ENCODE measurements at regions not wholly inside any gene's neighbourhood (a gene's known extent, or its start where the extent isn't known, plus 50 kb on each side); places are given as distances from the start of the nearest gene placed in this dataset.

GRCh38 chr1:218813237-218813636, 360.4 kb upstream of the LYPLAL1 start:
- no peaks in the 10 kb centered on the region for H3K27me3 ChIP-seq (ENCODE audit: control insufficient read depth, insufficient read depth, low read length)
- H3K4me1 ChIP-seq (ENCODE audit: control insufficient read depth, insufficient read depth, low read length): no peaks in the 10 kb centered on the region
- H3K36me3 ChIP-seq (ENCODE audit: control insufficient read depth, insufficient read depth, low read length): no peaks in the 10 kb centered on the region
- no peak overlapping the region for H3K4me3 ChIP-seq (ENCODE audit: low read length)
- no peak for DNase-seq (ENCODE audit: low read depth, low spot score)
- WGBS (ENCODE audit: insufficient coverage, insufficient read length): no CpG with 5 or more reads among the region's 1 CpG
- no peaks in the 10 kb centered on the region for H3K9me3 ChIP-seq (ENCODE audit: control insufficient read depth, insufficient read depth, low read length)
- H3K27ac ChIP-seq (ENCODE audit: low read length): no peak overlapping the region

GRCh38 chr1:218815076-218815475, 358.6 kb upstream of the LYPLAL1 start:
- no CpG with 5 or more reads among the region's 2 CpGs for WGBS (ENCODE audit: insufficient coverage, insufficient read length)
- no peaks in the 10 kb centered on the region for H3K36me3 ChIP-seq (ENCODE audit: control insufficient read depth, insufficient read depth, low read length)
- DNase-seq (ENCODE audit: low read depth, low spot score): no peak
- no peak overlapping the region for H3K27ac ChIP-seq (ENCODE audit: low read length)
- no peaks in the 10 kb centered on the region for H3K4me1 ChIP-seq (ENCODE audit: control insufficient read depth, insufficient read depth, low read length)
- H3K9me3 ChIP-seq (ENCODE audit: control insufficient read depth, insufficient read depth, low read length): no peaks in the 10 kb centered on the region
- no peaks in the 10 kb centered on the region for H3K27me3 ChIP-seq (ENCODE audit: control insufficient read depth, insufficient read depth, low read length)
- no peak overlapping the region for H3K4me3 ChIP-seq (ENCODE audit: low read length)

DNA sequence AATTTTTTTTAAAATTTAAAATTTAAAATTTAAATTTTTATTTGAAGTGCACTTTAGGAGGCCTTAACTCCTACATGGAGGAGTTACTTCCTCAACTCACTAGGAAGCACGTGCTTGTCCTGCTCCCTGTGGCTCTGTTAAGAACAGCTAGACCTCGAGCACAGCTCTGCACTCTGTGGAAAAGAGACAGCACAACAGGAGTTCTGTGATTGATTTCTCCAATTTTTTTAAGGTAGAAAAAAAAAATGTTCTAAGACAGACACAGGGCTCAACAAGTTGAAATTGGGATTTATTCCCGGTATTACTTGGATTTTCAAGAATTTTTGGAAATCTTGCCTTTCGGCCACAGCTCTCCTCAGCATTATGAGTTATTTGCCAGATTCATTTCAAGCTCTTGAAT, 356.6 kb upstream of the LYPLAL1 start:
- WGBS (ENCODE audit: insufficient coverage, insufficient read length): no CpG with 5 or more reads among the region's 4 CpGs
- Histone ChIP-seq H3K4me3 (ENCODE audit: low read length) (no peak overlapping the region), H3K27ac (ENCODE audit: low read length) (no peak overlapping the region), H3K4me1 (ENCODE audit: control insufficient read depth, insufficient read depth, low read length) (no peaks in the 10 kb centered on the region), H3K27me3 (ENCODE audit: control insufficient read depth, insufficient read depth, low read length) (no peaks in the 10 kb centered on the region), H3K9me3 (ENCODE audit: control insufficient read depth, insufficient read depth, low read length) (no peaks in the 10 kb centered on the region), H3K36me3 (ENCODE audit: control insufficient read depth, insufficient read depth, low read length) (no peaks in the 10 kb centered on the region)
- DNase-seq (ENCODE audit: low read depth, low spot score): no peak

DNA sequence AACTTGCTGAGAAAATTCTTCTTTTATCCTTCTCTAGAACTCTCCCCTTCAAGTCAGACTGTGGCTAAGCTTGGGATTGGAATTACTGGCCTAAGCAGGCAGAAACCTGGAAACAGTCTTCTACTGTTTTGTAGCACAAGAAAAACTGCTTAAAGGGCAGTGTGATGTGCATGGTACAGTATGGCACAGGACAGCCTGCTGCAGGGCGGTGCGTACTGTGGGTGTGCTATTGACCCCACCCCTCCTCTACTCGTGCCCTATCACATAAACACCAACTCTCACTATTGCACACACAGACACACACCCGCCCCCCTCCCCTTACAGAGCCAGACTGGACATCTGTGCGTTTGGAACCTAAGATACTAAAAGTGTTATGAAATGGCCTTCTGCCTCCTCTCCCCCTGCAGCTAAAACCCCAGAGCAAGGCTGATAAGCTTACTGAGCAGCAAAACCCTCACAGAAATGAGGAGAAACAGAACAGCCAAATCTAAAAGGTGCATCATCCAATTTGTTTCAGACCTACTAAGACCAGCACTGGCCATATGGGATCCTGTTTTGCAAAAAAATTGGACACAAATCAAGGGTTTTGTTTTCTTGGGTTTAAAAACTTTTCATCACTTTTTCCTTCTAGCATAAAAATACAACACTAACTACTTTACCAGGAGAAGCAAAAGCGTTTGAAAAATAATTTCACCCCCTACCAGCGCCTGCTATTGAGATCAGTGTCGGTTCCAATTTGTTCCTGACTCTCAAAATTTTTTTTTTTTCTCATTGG, 355.8 kb upstream of the LYPLAL1 start:
- Histone ChIP-seq H3K27ac (ENCODE audit: low read length) (no peak overlapping the region), H3K4me1 (ENCODE audit: control insufficient read depth, insufficient read depth, low read length) (no peaks in the 10 kb centered on the region), H3K4me3 (ENCODE audit: low read length) (no peak overlapping the region), H3K9me3 (ENCODE audit: control insufficient read depth, insufficient read depth, low read length) (no peaks in the 10 kb centered on the region), H3K36me3 (ENCODE audit: control insufficient read depth, insufficient read depth, low read length) (no peaks in the 10 kb centered on the region), H3K27me3 (ENCODE audit: control insufficient read depth, insufficient read depth, low read length) (no peaks in the 10 kb centered on the region)
- no peak for DNase-seq (ENCODE audit: low read depth, low spot score)
- WGBS (ENCODE audit: insufficient coverage, insufficient read length): no CpG with 5 or more reads among the region's 8 CpGs

- Histone ChIP-seq H3K4me3 (ENCODE audit: low read length) (no peak overlapping the region), H3K9me3 (ENCODE audit: control insufficient read depth, insufficient read depth, low read length) (no peaks in the 10 kb centered on the region), H3K27ac (ENCODE audit: low read length) (no peak overlapping the region), H3K36me3 (ENCODE audit: control insufficient read depth, insufficient read depth, low read length) (no peaks in the 10 kb centered on the region), H3K27me3 (ENCODE audit: control insufficient read depth, insufficient read depth, low read length) (no peaks in the 10 kb centered on the region), H3K4me1 (ENCODE audit: control insufficient read depth, insufficient read depth, low read length) (no peaks in the 10 kb centered on the region)
- no CpG with 5 or more reads among the region's 4 CpGs for WGBS (ENCODE audit: insufficient coverage, insufficient read length)
- no peak for DNase-seq (ENCODE audit: low read depth, low spot score)
Observed at GRCh38 chr1:218823291-218823900, 350.3 kb upstream of the LYPLAL1 start.

DNA sequence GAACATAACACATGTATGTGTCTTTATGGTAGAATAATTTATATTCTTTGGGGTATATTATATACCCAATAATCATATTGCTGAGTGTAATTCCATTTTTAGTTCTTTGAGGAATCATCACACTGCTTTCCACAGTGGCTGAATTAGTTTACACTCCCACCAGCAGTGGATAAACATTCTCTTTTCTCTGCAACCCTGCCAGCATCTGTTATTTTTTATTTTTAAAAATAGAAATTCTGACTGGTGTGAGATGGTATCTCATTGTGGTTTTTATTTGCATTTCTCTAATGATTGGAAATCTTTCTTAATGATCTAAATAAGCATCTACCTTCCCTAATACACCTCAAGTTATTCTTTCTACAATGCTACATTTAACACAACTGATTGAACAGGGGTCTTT, 346.2 kb upstream of the LYPLAL1 start:
- Histone ChIP-seq H3K9me3 (ENCODE audit: control insufficient read depth, insufficient read depth, low read length) (no peaks in the 10 kb centered on the region), H3K4me1 (ENCODE audit: control insufficient read depth, insufficient read depth, low read length) (no peaks in the 10 kb centered on the region), H3K27me3 (ENCODE audit: control insufficient read depth, insufficient read depth, low read length) (no peaks in the 10 kb centered on the region), H3K4me3 (ENCODE audit: low read length) (no peak overlapping the region), H3K36me3 (ENCODE audit: control insufficient read depth, insufficient read depth, low read length) (no peaks in the 10 kb centered on the region), H3K27ac (ENCODE audit: low read length) (no peak overlapping the region)
- DNase-seq (ENCODE audit: low read depth, low spot score): no peak

DNA sequence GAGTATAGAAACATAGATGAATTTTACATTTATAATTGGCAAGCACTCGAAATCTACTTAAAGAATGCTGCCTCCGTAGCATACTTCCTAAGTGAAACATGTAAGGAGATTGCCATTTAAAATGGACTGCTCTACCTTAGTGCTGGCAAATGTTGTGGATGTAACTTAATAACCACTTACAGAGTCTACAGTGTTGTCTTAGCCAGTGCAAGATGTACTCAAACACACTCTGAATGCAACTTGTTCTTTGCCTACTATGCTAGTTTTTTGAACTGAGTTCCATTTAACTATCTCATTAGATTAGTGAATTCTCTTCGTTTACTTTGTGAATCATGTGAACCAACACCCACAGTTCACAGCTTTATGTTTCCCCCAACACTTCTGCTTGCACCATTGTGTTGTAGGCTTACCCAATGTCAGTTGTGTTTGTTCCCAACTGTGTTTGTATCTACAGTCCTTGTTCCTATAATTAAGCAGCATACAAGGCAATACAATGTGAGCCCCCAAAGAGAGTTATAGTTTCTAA, 345.5 kb upstream of the LYPLAL1 start:
- no CpG with 5 or more reads among the region's 3 CpGs for WGBS (ENCODE audit: insufficient coverage, insufficient read length)
- DNase-seq (ENCODE audit: low read depth, low spot score): no peak
- no peaks in the 10 kb centered on the region for H3K27me3 ChIP-seq (ENCODE audit: control insufficient read depth, insufficient read depth, low read length)

GRCh38 chr1:218829097-218829496, 344.6 kb upstream of the LYPLAL1 start:
- no peak overlapping the region for H3K27ac ChIP-seq (ENCODE audit: low read length)
- DNase-seq (ENCODE audit: low read depth, low spot score): no peak
- no peak overlapping the region for H3K4me3 ChIP-seq (ENCODE audit: low read length)
- no peaks in the 10 kb centered on the region for H3K9me3 ChIP-seq (ENCODE audit: control insufficient read depth, insufficient read depth, low read length)
- no peaks in the 10 kb centered on the region for H3K27me3 ChIP-seq (ENCODE audit: control insufficient read depth, insufficient read depth, low read length)
- no peaks in the 10 kb centered on the region for H3K4me1 ChIP-seq (ENCODE audit: control insufficient read depth, insufficient read depth, low read length)
- WGBS (ENCODE audit: insufficient coverage, insufficient read length): no CpG with 5 or more reads among the region's 3 CpGs
- no peaks in the 10 kb centered on the region for H3K36me3 ChIP-seq (ENCODE audit: control insufficient read depth, insufficient read depth, low read length)

More for the DNA sequence above, 345.5 kb upstream of the LYPLAL1 start:
- H3K27ac ChIP-seq (ENCODE audit: low read length): no peak overlapping the region
- no peaks in the 10 kb centered on the region for H3K36me3 ChIP-seq (ENCODE audit: control insufficient read depth, insufficient read depth, low read length)
- no peaks in the 10 kb centered on the region for H3K9me3 ChIP-seq (ENCODE audit: control insufficient read depth, insufficient read depth, low read length)
- no peak overlapping the region for H3K4me3 ChIP-seq (ENCODE audit: low read length)
- no peaks in the 10 kb centered on the region for H3K4me1 ChIP-seq (ENCODE audit: control insufficient read depth, insufficient read depth, low read length)

DNA sequence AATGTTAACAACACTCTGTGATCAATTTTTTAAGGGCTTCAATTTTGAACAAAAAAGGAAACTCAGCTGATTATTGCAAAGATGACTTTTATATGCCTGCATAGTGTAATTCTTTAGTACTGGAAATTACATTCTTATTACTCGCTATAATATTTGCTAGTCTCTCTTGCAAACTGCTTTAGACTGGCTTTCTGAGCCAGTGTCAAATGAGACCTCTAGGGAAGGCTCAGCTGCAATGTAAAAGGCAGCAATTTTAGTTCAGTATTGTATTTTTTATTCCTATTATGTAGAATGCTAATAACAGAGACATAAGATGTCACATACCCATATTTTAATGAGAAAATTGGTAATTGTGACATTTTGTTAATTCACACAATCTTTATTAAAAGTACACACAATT, 338.1 kb upstream of the LYPLAL1 start:
- WGBS (ENCODE audit: insufficient coverage, insufficient read length): no CpG with 5 or more reads among the region's 1 CpG
- Histone ChIP-seq H3K27ac (ENCODE audit: low read length) (no peak overlapping the region), H3K27me3 (ENCODE audit: control insufficient read depth, insufficient read depth, low read length) (no peaks in the 10 kb centered on the region), H3K4me1 (ENCODE audit: control insufficient read depth, insufficient read depth, low read length) (no peaks in the 10 kb centered on the region), H3K4me3 (ENCODE audit: low read length) (no peak overlapping the region), H3K36me3 (ENCODE audit: control insufficient read depth, insufficient read depth, low read length) (no peaks in the 10 kb centered on the region), H3K9me3 (ENCODE audit: control insufficient read depth, insufficient read depth, low read length) (no peaks in the 10 kb centered on the region)
- DNase-seq (ENCODE audit: low read depth, low spot score): no peak

- no CpG with 5 or more reads among the region's 3 CpGs for WGBS (ENCODE audit: insufficient coverage, insufficient read length)
- Histone ChIP-seq H3K9me3 (ENCODE audit: control insufficient read depth, insufficient read depth, low read length) (no peaks in the 10 kb centered on the region), H3K4me1 (ENCODE audit: control insufficient read depth, insufficient read depth, low read length) (no peaks in the 10 kb centered on the region), H3K36me3 (ENCODE audit: control insufficient read depth, insufficient read depth, low read length) (no peaks in the 10 kb centered on the region), H3K27me3 (ENCODE audit: control insufficient read depth, insufficient read depth, low read length) (no peaks in the 10 kb centered on the region), H3K4me3 (ENCODE audit: low read length) (no peak overlapping the region), H3K27ac (ENCODE audit: low read length) (no peak overlapping the region)
- DNase-seq (ENCODE audit: low read depth, low spot score): no peak
Observed at GRCh38 chr1:218836264-218836663, 337.4 kb upstream of the LYPLAL1 start.

DNA sequence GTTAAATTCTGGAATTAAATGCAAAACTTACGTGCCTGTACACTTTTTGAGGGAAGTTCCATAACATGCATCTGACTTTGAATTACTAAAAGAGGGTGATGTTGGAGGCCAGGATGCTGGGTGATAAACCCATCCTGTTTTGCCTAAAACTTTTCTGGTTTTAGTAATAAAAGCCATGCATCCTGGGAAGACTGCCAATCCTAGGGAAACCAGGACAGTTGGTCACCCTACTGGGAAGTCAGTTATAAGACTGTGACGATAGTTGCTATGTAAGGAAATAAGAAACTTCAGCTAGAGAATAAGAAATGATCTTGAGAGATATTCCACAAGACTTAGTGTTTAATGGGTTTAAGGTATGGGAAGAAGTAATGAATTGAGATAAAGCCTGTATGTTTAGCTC, 336.6 kb upstream of the LYPLAL1 start:
- Histone ChIP-seq H3K4me1 (ENCODE audit: control insufficient read depth, insufficient read depth, low read length) (no peaks in the 10 kb centered on the region), H3K27me3 (ENCODE audit: control insufficient read depth, insufficient read depth, low read length) (no peaks in the 10 kb centered on the region), H3K36me3 (ENCODE audit: control insufficient read depth, insufficient read depth, low read length) (no peaks in the 10 kb centered on the region), H3K9me3 (ENCODE audit: control insufficient read depth, insufficient read depth, low read length) (no peaks in the 10 kb centered on the region), H3K4me3 (ENCODE audit: low read length) (no peak overlapping the region), H3K27ac (ENCODE audit: low read length) (no peak overlapping the region)
- DNase-seq (ENCODE audit: low read depth, low spot score): no peak
- no CpG with 5 or more reads among the region's 2 CpGs for WGBS (ENCODE audit: insufficient coverage, insufficient read length)

Measured in iPS DF 6.9 (cell line).